HEK293 (cell line): ENCODE measurements at regions not wholly inside any gene's neighbourhood (a gene's known extent, or its start where the extent isn't known, plus 50 kb on each side); places are given as distances from the start of the nearest gene placed in this dataset.

ENCODE experiments used
- CTCF ChIA-PET: fragments of 350-600 bp; formaldehyde crosslinking; extraction: SDS; loops from one replicate; lab custom pipeline; 2021; ENCODE audit warnings: antibody characterized with exemption; lab: Yijun Ruan, JAX
- POLR2A ChIA-PET: fragments of 300-600 bp; formaldehyde crosslinking; extraction: SDS; loops from one replicate; lab custom pipeline; 2020; ENCODE audit warnings: antibody characterized with exemption, inconsistent platforms; lab: Yijun Ruan, JAX
- H3K27ac ChIP-seq: fragments of 200-500 bp; sonication (Bioruptor generic); 2 replicates; pipeline ENCODE4 v1.5.1; 2014; ENCODE audit warnings: low read depth, low read length, control low read depth, inconsistent platforms; ENCODE audit errors: extremely low read depth
- H3K36me3 ChIP-seq, 2 experiments: fragments of 200-500 bp in 1 of 2; sonication (Bioruptor generic) in 1 of 2; 1 replicate in 1 of 2; 2 replicates in 1 of 2; pipeline ENCODE4 v1.5.1; 2014 to 2017; ENCODE audit warnings: inconsistent platforms in 2 of 2, low read length in 2 of 2; ENCODE audit not compliant: control insufficient read depth in 2 of 2, insufficient read depth in 1 of 2
- H3K4me1 ChIP-seq: fragments of 200-500 bp; sonication (Bioruptor generic); 2 replicates; pipeline ENCODE4 v1.5.1; 2014; ENCODE audit warnings: mild to moderate bottlenecking, low read length, inconsistent platforms; ENCODE audit not compliant: control insufficient read depth, insufficient read depth
- H3K4me3 ChIP-seq: 2 replicates; pipeline ENCODE4 v1.5.1; 2011; ENCODE audit warnings: low read depth, mild to moderate bottlenecking, control low read depth, low read length, moderate library complexity
- H3K9me3 ChIP-seq: fragments of 200-500 bp; sonication (Bioruptor generic); 2 replicates; pipeline ENCODE4 v1.5.1; 2014; ENCODE audit warnings: low read depth, low read length, inconsistent platforms; ENCODE audit not compliant: control insufficient read depth, insufficient read depth
- BCL11A ChIP-seq: fragments of 450-650 bp; formaldehyde crosslinking; IDR thresholded peaks from 2 replicates; pipeline ENCODE4 v1.5.1; 2016; ENCODE audit warnings: low read depth, missing biosample characterization, missing genetic modification characterization
- BCL6B ChIP-seq: fragments of 450-650 bp; formaldehyde crosslinking; IDR thresholded peaks from 2 replicates; pipeline ENCODE4 v1.5.1; 2017; ENCODE audit warnings: missing biosample characterization, missing genetic modification characterization
- HOXA7 ChIP-seq: sonication (generic); formaldehyde crosslinking; IDR thresholded peaks from 2 replicates; pipeline ENCODE4 v1.8.1; 2022; ENCODE audit warnings: missing genetic modification reagents, borderline replicate concordance
- HOXC10 ChIP-seq: sonication (generic); formaldehyde crosslinking; IDR thresholded peaks from 2 replicates; pipeline ENCODE4 v1.8.1; 2023; ENCODE audit warnings: mild to moderate bottlenecking, missing genetic modification reagents
- HOXD13 ChIP-seq: sonication (generic); formaldehyde crosslinking; IDR thresholded peaks from 2 replicates; pipeline ENCODE4 v1.8.0; 2022; ENCODE audit warnings: missing genetic modification reagents, borderline replicate concordance
- KLF8 ChIP-seq: fragments of 450-650 bp; formaldehyde crosslinking; IDR thresholded peaks from 2 replicates; pipeline ENCODE4 v1.5.1; 2016; ENCODE audit warnings: missing biosample characterization, missing genetic modification characterization
- PRDM4 ChIP-seq: fragments of 450-650 bp; formaldehyde crosslinking; IDR thresholded peaks from 2 replicates; pipeline ENCODE4 v1.5.1; 2017; ENCODE audit warnings: missing biosample characterization, missing genetic modification characterization
- ZNF148 ChIP-seq: fragments of 450-650 bp; formaldehyde crosslinking; IDR thresholded peaks from 2 replicates; pipeline ENCODE4 v1.5.0; 2017; ENCODE audit warnings: missing biosample characterization, missing genetic modification characterization, borderline replicate concordance
- ZNF19 ChIP-seq: fragments of 450-650 bp; formaldehyde crosslinking; IDR thresholded peaks from 2 replicates; pipeline ENCODE4; 2016; ENCODE audit warnings: missing biosample characterization, missing genetic modification characterization, low read depth
- ZNF239 ChIP-seq: fragments of 450-650 bp; formaldehyde crosslinking; IDR thresholded peaks from 2 replicates; pipeline ENCODE4 v1.5.1; 2016; ENCODE audit warnings: missing biosample characterization, missing genetic modification characterization
- ZNF274 ChIP-seq, 2 experiments: fragments of 200-500 bp in 1 of 2; fragments of 450-650 bp in 1 of 2; sonication (Bioruptor generic) in 1 of 2; formaldehyde crosslinking in 1 of 2; IDR thresholded peaks; 2 replicates each; pipeline versions ENCODE4 v1.5.1 to v1.6.1; 2014 to 2016; ENCODE audit warnings: borderline replicate concordance in 1 of 2, inconsistent platforms in 1 of 2, low read length in 1 of 2, missing biosample characterization in 1 of 2, missing genetic modification characterization in 1 of 2
- ZNF302 ChIP-seq: fragments of 450-650 bp; formaldehyde crosslinking; IDR thresholded peaks from 2 replicates; pipeline ENCODE4 v1.5.1; 2016; ENCODE audit warnings: missing biosample characterization, missing genetic modification characterization, low read depth
- ZNF324 ChIP-seq: fragments of 450-650 bp; formaldehyde crosslinking; IDR thresholded peaks from 2 replicates; pipeline ENCODE4 v1.5.1; 2016; ENCODE audit warnings: missing biosample characterization, missing genetic modification characterization
- ZNF404 ChIP-seq: fragments of 450-650 bp; formaldehyde crosslinking; IDR thresholded peaks from 2 replicates; pipeline ENCODE4 v1.5.1; 2017; ENCODE audit warnings: missing biosample characterization, missing genetic modification characterization
- ZNF426 ChIP-seq: fragments of 450-650 bp; formaldehyde crosslinking; IDR thresholded peaks from 2 replicates; pipeline ENCODE4 v1.5.1; 2017; ENCODE audit warnings: missing biosample characterization, missing genetic modification characterization, mild to moderate bottlenecking, inconsistent platforms, moderate library complexity
- ZNF571 ChIP-seq: fragments of 450-650 bp; formaldehyde crosslinking; IDR thresholded peaks from 2 replicates; pipeline ENCODE4 v1.5.0; 2017; ENCODE audit warnings: missing biosample characterization, missing genetic modification characterization
- ZNF610 ChIP-seq: fragments of 450-650 bp; formaldehyde crosslinking; IDR thresholded peaks from 2 replicates; pipeline ENCODE4 v1.5.1; 2016; ENCODE audit warnings: missing biosample characterization, missing genetic modification characterization, borderline replicate concordance
- ZNF629 ChIP-seq: fragments of 450-650 bp; formaldehyde crosslinking; IDR thresholded peaks from 2 replicates; pipeline ENCODE4 v1.5.1; 2017; ENCODE audit warnings: missing biosample characterization, missing genetic modification characterization
- ZNF677 ChIP-seq: fragments of 450-650 bp; IDR thresholded peaks from 2 replicates; pipeline ENCODE4 v1.5.0; 2018; ENCODE audit warnings: missing biosample characterization, mild to moderate bottlenecking, missing genetic modification characterization, moderate library complexity
- ZNF777 ChIP-seq: fragments of 450-650 bp; formaldehyde crosslinking; IDR thresholded peaks from 2 replicates; pipeline ENCODE4 v1.5.1; 2017; ENCODE audit warnings: missing biosample characterization, missing genetic modification characterization, borderline replicate concordance
- ZNF792 ChIP-seq: fragments of 450-650 bp; formaldehyde crosslinking; IDR thresholded peaks from 2 replicates; pipeline ENCODE4 v1.5.1; 2016; ENCODE audit warnings: missing biosample characterization, missing genetic modification characterization
- ZSCAN23 ChIP-seq: fragments of 450-650 bp; formaldehyde crosslinking; IDR thresholded peaks from 2 replicates; pipeline ENCODE4 v1.5.1; 2016; ENCODE audit warnings: missing biosample characterization, missing genetic modification characterization

- TF ChIP-seq ZNF239 (tag by site-specific recombination) (no peak), ZSCAN23 (tag by site-specific recombination) (no peak), HOXA7 (CRISPR knock-in tag) (no peak), BCL11A (no peak), ZNF274 (IDR thresholded peaks at IDR 0.05; ENCODE audit: low read length) (no peak), ZNF274 (tag by site-specific recombination; IDR thresholded peaks at IDR 0.05; ENCODE audit: borderline replicate concordance) (no peak), ZNF571 (no peak), ZNF629 (tag by site-specific recombination) (no peak), ZNF677 (no peak)
- CTCF ChIA-PET, result no interaction called here
- Histone ChIP-seq H3K4me1 (no peaks in the 10 kb centered on the region), H3K27ac (no peak overlapping the region), H3K36me3 (no peaks in the 10 kb centered on the region), H3K9me3 (no peaks in the 10 kb centered on the region), H3K4me3 (no peak overlapping the region)
- POLR2A ChIA-PET, result no interaction called here
These were observed 238.1 kb upstream of the SLC8A1 start for GRCh38 chr2:40690036-40690435.

- Histone ChIP-seq H3K36me3 (no peaks in the 10 kb centered on the region), H3K4me3 (no peak overlapping the region), H3K9me3 (no peaks in the 10 kb centered on the region), H3K4me1 (no peaks in the 10 kb centered on the region)
- CTCF ChIA-PET, result no interaction called here
- TF ChIP-seq KLF8 (tag by site-specific recombination) (no peak), ZNF19 (no peak), PRDM4 (tag by site-specific recombination) (no peak), BCL6B (tag by site-specific recombination) (no peak), ZNF426 (tag by site-specific recombination) (no peak), ZNF324 (tag by site-specific recombination) (no peak), ZNF148 (tag by site-specific recombination) (no peak), ZNF302 (tag by site-specific recombination) (no peak), ZNF404 (tag by site-specific recombination) (no peak), ZNF610 (no peak), HOXD13 (CRISPR knock-in tag) (no peak), ZNF792 (tag by site-specific recombination) (no peak), HOXC10 (no peak), ZNF777 (tag by site-specific recombination) (no peak)
- TF ChIP-seq, all 188 proteins: peak for 0
- H3K27ac ChIP-seq, result no peak overlapping the region
- POLR2A ChIA-PET, result no interaction called here
These were observed 238.6 kb upstream of the SLC8A1 start for GRCh38 chr2:40690525-40690924.
